PC-3 (cell line): ENCODE measurements at regions not wholly inside any gene's neighbourhood (a gene's known extent, or its start where the extent isn't known, plus 50 kb on each side); places are given as distances from the start of the nearest gene placed in this dataset.

Source experiments
- EZH2 ChIP-seq: fragments of 300-600 bp; sonication (generic); IDR thresholded peaks from one replicate; pipeline ENCODE4 v1.6.1; 2017; ENCODE audit warnings: antibody characterized with exemption, mild to moderate bottlenecking, low read length; ENCODE audit not compliant: unreplicated experiment
- EZH2phosphoT487 ChIP-seq: fragments of 300-600 bp; sonication (generic); IDR thresholded peaks from 2 replicates; pipeline ENCODE4 v1.6.1; 2018; ENCODE audit warnings: mild to moderate bottlenecking, antibody characterized with exemption, low read length, borderline replicate concordance
- TF ChIP-seq, protein P1 (sequence below): fragments of 300-600 bp; sonication (generic); conservative IDR thresholded peaks from 2 replicates; pipeline ENCODE4 v1.5.1; 2017; ENCODE audit warnings: antibody characterized with exemption, low read depth, mild to moderate bottlenecking, low read length

DNA sequence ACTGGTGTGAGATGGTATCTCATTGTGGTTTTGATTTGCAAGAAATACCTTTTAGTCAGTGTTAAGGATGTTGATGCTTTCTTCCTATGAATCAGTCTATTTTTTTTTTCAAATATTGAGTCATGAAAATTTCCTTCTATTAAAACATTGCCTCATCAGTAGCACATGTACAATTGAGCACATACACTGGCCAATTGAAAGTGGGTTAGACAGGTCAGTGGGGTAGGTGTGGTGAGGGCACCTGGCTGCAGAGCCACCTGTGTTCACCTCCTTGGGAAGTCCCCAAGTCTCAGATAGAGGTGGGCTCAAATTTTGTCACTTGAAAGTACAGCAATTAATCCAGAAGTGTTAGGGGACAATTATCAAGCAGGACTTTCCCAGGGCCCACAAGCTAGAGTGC, 243.7 kb downstream of the SPRY1 start:
- TF ChIP-seq, protein P1, sequence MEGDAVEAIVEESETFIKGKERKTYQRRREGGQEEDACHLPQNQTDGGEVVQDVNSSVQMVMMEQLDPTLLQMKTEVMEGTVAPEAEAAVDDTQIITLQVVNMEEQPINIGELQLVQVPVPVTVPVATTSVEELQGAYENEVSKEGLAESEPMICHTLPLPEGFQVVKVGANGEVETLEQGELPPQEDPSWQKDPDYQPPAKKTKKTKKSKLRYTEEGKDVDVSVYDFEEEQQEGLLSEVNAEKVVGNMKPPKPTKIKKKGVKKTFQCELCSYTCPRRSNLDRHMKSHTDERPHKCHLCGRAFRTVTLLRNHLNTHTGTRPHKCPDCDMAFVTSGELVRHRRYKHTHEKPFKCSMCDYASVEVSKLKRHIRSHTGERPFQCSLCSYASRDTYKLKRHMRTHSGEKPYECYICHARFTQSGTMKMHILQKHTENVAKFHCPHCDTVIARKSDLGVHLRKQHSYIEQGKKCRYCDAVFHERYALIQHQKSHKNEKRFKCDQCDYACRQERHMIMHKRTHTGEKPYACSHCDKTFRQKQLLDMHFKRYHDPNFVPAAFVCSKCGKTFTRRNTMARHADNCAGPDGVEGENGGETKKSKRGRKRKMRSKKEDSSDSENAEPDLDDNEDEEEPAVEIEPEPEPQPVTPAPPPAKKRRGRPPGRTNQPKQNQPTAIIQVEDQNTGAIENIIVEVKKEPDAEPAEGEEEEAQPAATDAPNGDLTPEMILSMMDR = no peak
- TF ChIP-seq EZH2 (no peak), EZH2phosphoT487 (no peak)
